Keratinocyte (primary cell): ENCODE measurements at regions not wholly inside any gene's neighbourhood (a gene's known extent, or its start where the extent isn't known, plus 50 kb on each side); places are given as distances from the start of the nearest gene placed in this dataset.

Experiments used
- DNase-seq: peaks from one replicate; pipeline ENCODE4 v3.0.0-alpha.2; 2011; ENCODE audit warnings: low read depth, missing footprints, low spot score
- FAIRE-seq: peaks from 2 replicates; lab custom pipeline; 2011; peaks lifted over from hg19 to GRCh38; lab: Jason Lieb, UNC
- H2AFZ ChIP-seq: 2 replicates; pipeline ENCODE4 v1.6.0; 2012; ENCODE audit warnings: low read length, control low read depth, inconsistent platforms; ENCODE audit not compliant: control insufficient read depth
- H3K27ac ChIP-seq: 2 replicates; pipeline ENCODE4 v1.5.1; 2011; ENCODE audit warnings: low read length; ENCODE audit not compliant: control insufficient read depth, insufficient read depth
- H3K27me3 ChIP-seq: 3 replicates; pipeline ENCODE4 v1.6.0; 2011; ENCODE audit warnings: low read length; ENCODE audit not compliant: control insufficient read depth, insufficient read depth; ENCODE audit errors: extremely low read depth
- H3K36me3 ChIP-seq, 2 experiments: 2 replicates in 1 of 2; 3 replicates in 1 of 2; pipeline ENCODE4 v1.5.1; 2011; ENCODE audit warnings: low read length in 2 of 2, mild to moderate bottlenecking in 1 of 2; ENCODE audit not compliant: control insufficient read depth in 2 of 2, insufficient read depth in 2 of 2; ENCODE audit errors: extremely low read depth in 1 of 2
- H3K4me1 ChIP-seq: 3 replicates; pipeline ENCODE4 v1.5.1; 2011; ENCODE audit warnings: low read length; ENCODE audit not compliant: control insufficient read depth, insufficient read depth; ENCODE audit errors: extremely low read depth
- H3K4me2 ChIP-seq: 3 replicates; pipeline ENCODE4 v1.6.0; 2011; ENCODE audit warnings: low read depth, low read length; ENCODE audit not compliant: control insufficient read depth, insufficient read depth; ENCODE audit errors: extremely low read depth
- H3K4me3 ChIP-seq, 3 experiments: fragments of 200-600 bp in 1 of 3; sonication (generic) in 1 of 3; 2 replicates in 2 of 3; 3 replicates in 1 of 3; pipeline ENCODE4 v1.5.1; 2011 to 2016; ENCODE audit warnings: low read length in 3 of 3, mild to moderate bottlenecking in 3 of 3, control low read depth in 2 of 3, inconsistent platforms in 1 of 3, low read depth in 1 of 3, mixed read lengths in 1 of 3, mixed run types in 1 of 3, moderate library complexity in 1 of 3; ENCODE audit not compliant: control insufficient read depth in 2 of 3, insufficient read depth in 2 of 3; ENCODE audit errors: extremely low read depth in 1 of 3
- H3K79me2 ChIP-seq: 2 replicates; pipeline ENCODE4 v1.6.0; 2012; ENCODE audit warnings: low read length; ENCODE audit not compliant: control insufficient read depth, insufficient read depth
- H3K9ac ChIP-seq: 3 replicates; pipeline ENCODE4 v1.6.0; 2011; ENCODE audit warnings: low read length; ENCODE audit not compliant: control insufficient read depth, insufficient read depth; ENCODE audit errors: extremely low read depth
- H3K9me1 ChIP-seq: 3 replicates; pipeline ENCODE4 v1.6.0; 2011; ENCODE audit warnings: low read length; ENCODE audit not compliant: control insufficient read depth, insufficient read depth; ENCODE audit errors: extremely low read depth
- H3K9me3 ChIP-seq: 2 replicates; pipeline ENCODE4 v1.5.1; 2012; ENCODE audit warnings: low read depth, low read length; ENCODE audit not compliant: control insufficient read depth
- H4K20me1 ChIP-seq: 3 replicates; pipeline ENCODE4 v1.6.0; 2011; ENCODE audit warnings: low read length; ENCODE audit not compliant: control insufficient read depth, insufficient read depth; ENCODE audit errors: extremely low read depth
- CTCF ChIP-seq, 3 experiments: IDR thresholded peaks in 1 of 3; conservative IDR thresholded peaks in 1 of 3; optimal IDR thresholded peaks in 1 of 3; 2 replicates in 2 of 3; 3 replicates in 1 of 3; pipeline versions ENCODE3 to v1.5.1; 2011; ENCODE audit warnings: low read length in 3 of 3, mild to moderate bottlenecking in 3 of 3, moderate library complexity in 2 of 3, control low read depth in 1 of 3, inconsistent platforms in 1 of 3; ENCODE audit not compliant: insufficient read depth in 2 of 3; ENCODE audit errors: extremely low read depth in 1 of 3
- EZH2 ChIP-seq: IDR thresholded peaks from one replicate; pipeline ENCODE4 v1.6.1; 2012; ENCODE audit warnings: inconsistent platforms, mild to moderate bottlenecking, low read length, moderate library complexity
- dilution Hi-C: fragments of 300-500 bp; cut with MboI; formaldehyde crosslinking; loops from one replicate; pipeline ENCODE4 v1.7.0; 2020; ENCODE audit warnings: low sequenced_read_pairs; ENCODE audit not compliant: extremely low pct_ligation_motif_present

- Histone ChIP-seq H2AFZ (no peak overlapping the region), H3K36me3 (no peaks in the 10 kb centered on the region), H3K4me2 (no peak overlapping the region), H4K20me1 (no peaks in the 10 kb centered on the region), H3K27ac (no peak overlapping the region), H3K9me1 (no peaks in the 10 kb centered on the region), H3K27me3 (no peaks in the 10 kb centered on the region), H3K4me3 (no peak overlapping the region), H3K9ac (no peak overlapping the region), H3K9me3 (no peaks in the 10 kb centered on the region), H3K4me1 (no peaks in the 10 kb centered on the region), H3K79me2 (no peaks in the 10 kb centered on the region)
- no peak for DNase-seq
- dilution Hi-C loops: no loop called here
- TF ChIP-seq EZH2: no peak
- TF ChIP-seq CTCF (optimal IDR thresholded peaks at IDR 0.05 in 1 of 3, IDR thresholded peaks at IDR 0.05 in 1 of 3, conservative IDR thresholded peaks at IDR 0.05 in 1 of 3; ENCODE audit: extremely low read depth in 1 of 3, insufficient read depth in 2 of 3, low read length in 3 of 3): no peak
- FAIRE-seq: no peak
Measured at GRCh38 chr3:76765511-76765910, 274.4 kb upstream of the ROBO2 start.

- no peaks in the 10 kb centered on the region for H3K4me1 ChIP-seq
- H3K36me3 ChIP-seq: no peaks in the 10 kb centered on the region
- no peaks in the 10 kb centered on the region for H3K79me2 ChIP-seq
- no peak for TF ChIP-seq CTCF (optimal IDR thresholded peaks at IDR 0.05 in 1 of 3, IDR thresholded peaks at IDR 0.05 in 1 of 3, conservative IDR thresholded peaks at IDR 0.05 in 1 of 3; ENCODE audit: extremely low read depth in 1 of 3, insufficient read depth in 2 of 3, low read length in 3 of 3)
- no peak for TF ChIP-seq EZH2
- no peak overlapping the region for H2AFZ ChIP-seq
- no peaks in the 10 kb centered on the region for H4K20me1 ChIP-seq
- H3K9me1 ChIP-seq: no peaks in the 10 kb centered on the region
- H3K27ac ChIP-seq: no peak overlapping the region
- dilution Hi-C loops: no loop called here
- H3K9ac ChIP-seq: no peak overlapping the region
- DNase-seq: no peak
- no peak overlapping the region for H3K4me2 ChIP-seq
- H3K9me3 ChIP-seq: no peaks in the 10 kb centered on the region
- H3K27me3 ChIP-seq: no peaks in the 10 kb centered on the region
- no peak for FAIRE-seq
- H3K4me3 ChIP-seq: no peak overlapping the region
Measured at GRCh38 chr3:76768912-76769311, 271.0 kb upstream of the ROBO2 start.
